ENCODE measurements at regions not wholly inside any gene's neighbourhood (a gene's known extent, or its start where the extent isn't known, plus 50 kb on each side); places are given as distances from the start of the nearest gene placed in this dataset.
"Not testable (repeated sequence)": the region's sequence is repeated elsewhere in the genome, so short reads cannot be mapped to it uniquely, and the experiment has no call there.

GRCh38 chr7:146019041-146020004, 97.3 kb upstream of the CNTNAP2 start:
- not testable (repeated sequence) for TF ChIP-seq POLR2A (IDR thresholded peaks at IDR 0.05); CTCF (IDR thresholded peaks at IDR 0.05 in 8 of 11, conservative IDR thresholded peaks at IDR 0.05 in 3 of 11); POLR2AphosphoS5 (IDR thresholded peaks at IDR 0.05)
